LNCAP (cell line): ENCODE measurements at regions not wholly inside any gene's neighbourhood (a gene's known extent, or its start where the extent isn't known, plus 50 kb on each side); places are given as distances from the start of the nearest gene placed in this dataset.

Experiments
- TF ChIP-seq, protein P1 (sequence below): fragments of 450-650 bp; IDR thresholded peaks from 2 replicates; pipeline ENCODE4 v1.5.1; 2017; ENCODE audit warnings: mild to moderate bottlenecking

GRCh38 chr2:40658941-40659340 is 207.1 kb upstream of the SLC8A1 start:
- TF ChIP-seq, protein P1, sequence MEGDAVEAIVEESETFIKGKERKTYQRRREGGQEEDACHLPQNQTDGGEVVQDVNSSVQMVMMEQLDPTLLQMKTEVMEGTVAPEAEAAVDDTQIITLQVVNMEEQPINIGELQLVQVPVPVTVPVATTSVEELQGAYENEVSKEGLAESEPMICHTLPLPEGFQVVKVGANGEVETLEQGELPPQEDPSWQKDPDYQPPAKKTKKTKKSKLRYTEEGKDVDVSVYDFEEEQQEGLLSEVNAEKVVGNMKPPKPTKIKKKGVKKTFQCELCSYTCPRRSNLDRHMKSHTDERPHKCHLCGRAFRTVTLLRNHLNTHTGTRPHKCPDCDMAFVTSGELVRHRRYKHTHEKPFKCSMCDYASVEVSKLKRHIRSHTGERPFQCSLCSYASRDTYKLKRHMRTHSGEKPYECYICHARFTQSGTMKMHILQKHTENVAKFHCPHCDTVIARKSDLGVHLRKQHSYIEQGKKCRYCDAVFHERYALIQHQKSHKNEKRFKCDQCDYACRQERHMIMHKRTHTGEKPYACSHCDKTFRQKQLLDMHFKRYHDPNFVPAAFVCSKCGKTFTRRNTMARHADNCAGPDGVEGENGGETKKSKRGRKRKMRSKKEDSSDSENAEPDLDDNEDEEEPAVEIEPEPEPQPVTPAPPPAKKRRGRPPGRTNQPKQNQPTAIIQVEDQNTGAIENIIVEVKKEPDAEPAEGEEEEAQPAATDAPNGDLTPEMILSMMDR = no peak

DNA sequence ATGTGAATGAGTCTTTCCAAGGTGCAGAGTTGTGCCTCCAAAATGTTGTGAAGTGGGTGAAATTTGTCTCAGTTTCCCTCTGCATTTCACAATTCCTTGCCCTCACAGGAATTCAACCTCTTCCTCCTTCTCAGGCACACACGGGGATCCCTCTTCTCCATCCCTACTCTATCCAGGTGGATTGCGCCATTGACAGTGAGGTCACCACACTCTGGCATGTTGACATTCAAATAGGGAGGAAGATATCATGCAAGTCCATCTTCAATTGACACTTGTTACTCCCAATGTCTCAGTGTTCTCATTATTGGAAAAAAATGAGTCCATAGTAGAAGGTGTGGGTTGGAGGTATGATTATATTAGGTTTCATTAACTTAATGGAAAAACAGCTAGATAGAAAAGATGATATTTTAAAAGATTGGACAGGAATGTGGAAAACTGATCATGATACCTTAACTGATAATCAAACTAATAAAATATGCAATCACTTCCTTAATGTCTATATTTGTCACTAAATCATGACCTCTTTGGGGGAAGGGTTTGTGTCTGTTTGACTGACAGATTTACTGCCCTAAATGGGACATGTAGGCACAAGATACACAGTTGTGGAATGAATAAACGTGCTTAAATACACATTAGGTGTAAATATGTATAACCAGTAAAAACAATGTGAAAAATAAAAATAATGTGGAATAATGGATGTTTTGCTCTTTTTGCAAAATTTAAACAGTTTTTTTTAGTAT is 213.8 kb upstream of the SLC8A1 start:
- TF ChIP-seq, protein P1 = no peak

GRCh38 chr2:40666398-40666797 is 214.5 kb upstream of the SLC8A1 start:
- TF ChIP-seq, protein P1 = no peak

DNA sequence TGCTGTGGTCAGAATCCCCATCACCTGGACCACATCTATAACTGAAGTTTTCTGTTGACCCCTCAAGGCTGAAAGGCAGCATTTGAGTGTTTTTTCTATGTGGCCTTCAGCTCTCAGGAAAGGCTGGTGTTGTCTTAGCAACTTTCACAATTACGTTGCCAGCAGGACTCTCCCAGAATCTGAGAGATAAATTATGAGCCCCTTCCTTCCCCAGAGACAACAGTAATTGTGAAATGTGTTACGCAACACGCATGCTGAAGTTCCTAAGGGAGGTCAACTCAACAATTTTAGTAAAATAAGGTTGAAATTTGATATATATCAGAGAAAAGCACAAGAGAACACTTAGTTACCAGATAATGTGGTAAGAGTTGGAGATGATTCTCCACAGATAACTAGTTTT is 216.5 kb upstream of the SLC8A1 start:
- TF ChIP-seq, protein P1 = no peak

- TF ChIP-seq, protein P1 = no peak
Observed at GRCh38 chr2:40680547-40680946, 228.7 kb upstream of the SLC8A1 start.

GRCh38 chr2:40690036-40690435 is 238.1 kb upstream of the SLC8A1 start:
- TF ChIP-seq, protein P1 = no peak

DNA sequence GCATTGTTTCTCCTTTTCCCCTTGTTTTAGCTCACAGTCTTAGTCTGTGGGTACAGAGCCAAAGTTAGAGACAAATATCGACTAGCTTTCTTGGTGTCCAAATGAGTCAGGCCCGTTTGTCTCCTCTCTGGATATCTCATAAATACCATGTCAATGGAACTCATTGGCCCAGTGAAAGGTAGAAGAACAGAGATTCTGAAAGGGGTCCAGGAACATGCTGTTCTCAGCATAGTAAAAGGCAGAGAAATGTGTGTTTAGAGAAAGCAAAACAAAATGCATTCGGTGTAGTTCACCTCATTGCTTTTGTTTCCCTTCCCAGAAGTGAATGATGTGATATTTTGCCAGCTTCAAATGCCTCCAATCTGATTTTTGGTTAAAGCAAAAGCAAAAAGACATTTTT is 238.6 kb upstream of the SLC8A1 start:
- TF ChIP-seq, protein P1 = no peak
